IMR-90 (cell line): ENCODE measurements at regions not wholly inside any gene's neighbourhood (a gene's known extent, or its start where the extent isn't known, plus 50 kb on each side); places are given as distances from the start of the nearest gene placed in this dataset.

Experiments
- ATAC-seq: fragments of 200-7000 bp; cut with Tn5 transposase; 2 replicates; pipeline ENCODE4 v1.9.1; 2020; ENCODE audit warnings: low read depth, mild to moderate bottlenecking, moderate library complexity
- BruUV-seq: library from RNA; stranded (reverse); fragments of 400-500 nt; replicated peaks from 2 replicates; lab custom pipeline; 2021; lab: Mats Ljungman, UMichigan
- CTCF ChIA-PET: fragments of 300-600 bp; formaldehyde crosslinking; extraction: SDS; loops from one replicate; lab custom pipeline; 2021; ENCODE audit warnings: antibody characterized with exemption; lab: Yijun Ruan, JAX
- POLR2A ChIA-PET: fragments of 300-600 bp; sonication (Branson Sonifier 250); formaldehyde crosslinking; loops from one replicate; lab custom pipeline; 2022; ENCODE audit warnings: antibody characterized with exemption; ENCODE audit not compliant: unreplicated experiment; lab: Charles Lee
- DNase-seq: peaks from one replicate; pipeline ENCODE4 v3.0.0; 2013
- H2AFZ ChIP-seq: replicated peaks from 2 replicates; pipeline ENCODE3; 2013; ENCODE audit warnings: low read length, mild to moderate bottlenecking; ENCODE audit not compliant: poor library complexity
- H2AK5ac ChIP-seq: 2 replicates; pipeline ENCODE4 v1.6.1; 2013; ENCODE audit warnings: low read depth, low read length, inconsistent platforms
- H2AK9ac ChIP-seq: replicated peaks from 2 replicates; pipeline ENCODE3; 2013; ENCODE audit warnings: mild to moderate bottlenecking, low read depth, low read length, moderate library complexity; ENCODE audit not compliant: poor library complexity
- H2BK120ac ChIP-seq: 2 replicates; pipeline ENCODE4 v1.6.1; 2013; ENCODE audit warnings: low read depth, low read length, inconsistent platforms
- H2BK15ac ChIP-seq: 3 replicates; pipeline ENCODE4 v1.6.1; 2013; ENCODE audit warnings: low read depth, low read length, inconsistent platforms
- H2BK20ac ChIP-seq: 2 replicates; pipeline ENCODE4 v1.6.1; 2013; ENCODE audit warnings: low read depth, mild to moderate bottlenecking, inconsistent platforms, low read length, moderate library complexity
- H2BK5ac ChIP-seq: 2 replicates; pipeline ENCODE4 v1.6.1; 2013; ENCODE audit warnings: mild to moderate bottlenecking, low read depth, low read length, inconsistent platforms; ENCODE audit not compliant: poor library complexity, severe bottlenecking
- H3K14ac ChIP-seq: replicated peaks from 2 replicates; pipeline ENCODE4 v1.6.1; 2013; ENCODE audit warnings: low read depth, low read length, inconsistent platforms
- H3K18ac ChIP-seq: 2 replicates; pipeline ENCODE4 v1.6.1; 2013; ENCODE audit warnings: low read depth, low read length, control low read depth
- H3K23ac ChIP-seq: 2 replicates; pipeline ENCODE4 v1.6.1; 2013; ENCODE audit warnings: low read depth, low read length, inconsistent platforms
- H3K27ac ChIP-seq: 2 replicates; pipeline ENCODE4 v1.5.1; 2013; ENCODE audit warnings: mild to moderate bottlenecking, control low read depth, low read length; ENCODE audit not compliant: insufficient read depth
- H3K27me3 ChIP-seq: 2 replicates; pipeline ENCODE4 v1.6.1; 2013; ENCODE audit warnings: low read length; ENCODE audit not compliant: control insufficient read depth, insufficient read depth
- H3K36me3 ChIP-seq: 2 replicates; pipeline ENCODE4 v1.6.1; 2013; ENCODE audit warnings: low read length, mixed read lengths; ENCODE audit not compliant: control insufficient read depth, insufficient read depth
- H3K4ac ChIP-seq: 2 replicates; pipeline ENCODE4 v1.6.1; 2013; ENCODE audit warnings: low read depth, low read length, inconsistent platforms
- H3K4me1 ChIP-seq: 2 replicates; pipeline ENCODE4 v1.6.1; 2013; ENCODE audit warnings: low read length, mixed read lengths; ENCODE audit not compliant: control insufficient read depth, insufficient read depth
- H3K4me2 ChIP-seq: 2 replicates; pipeline ENCODE4 v1.6.1; 2013; ENCODE audit warnings: low read depth, mild to moderate bottlenecking, control low read depth, low read length, moderate library complexity
- H3K4me3 ChIP-seq: 2 replicates; pipeline ENCODE4 v1.5.1; 2013; ENCODE audit warnings: low read depth, mild to moderate bottlenecking, control low read depth, low read length, moderate library complexity; ENCODE audit not compliant: insufficient read depth
- H3K56ac ChIP-seq: 2 replicates; pipeline ENCODE4 v1.6.1; 2013; ENCODE audit warnings: low read length, inconsistent platforms; ENCODE audit not compliant: insufficient read depth; ENCODE audit errors: extremely low read depth
- H3K79me1 ChIP-seq, 2 experiments: 2 replicates each; pipeline ENCODE4 v1.6.1; 2013; ENCODE audit warnings: low read length in 2 of 2, inconsistent platforms in 1 of 2, low read depth in 1 of 2
- H3K9ac ChIP-seq: 2 replicates; pipeline ENCODE4 v1.6.1; 2013; ENCODE audit warnings: low read depth, low read length, control low read depth
- H3K9me1 ChIP-seq: 2 replicates; pipeline ENCODE4 v1.6.1; 2013; ENCODE audit warnings: low read length, inconsistent platforms; ENCODE audit not compliant: insufficient read depth
- H3K9me3 ChIP-seq: 2 replicates; pipeline ENCODE4 v1.6.1; 2013; ENCODE audit warnings: low read length; ENCODE audit not compliant: control insufficient read depth, insufficient read depth
- H4K20me1 ChIP-seq: 2 replicates; pipeline ENCODE4 v1.6.1; 2013; ENCODE audit warnings: low read length, inconsistent platforms; ENCODE audit not compliant: insufficient read depth
- H4K5ac ChIP-seq: 2 replicates; pipeline ENCODE4 v1.6.1; 2013; ENCODE audit warnings: mild to moderate bottlenecking, low read depth, low read length, control low read depth
- H4K8ac ChIP-seq, 2 experiments: 2 replicates each; pipeline ENCODE4 v1.6.1; 2013; ENCODE audit warnings: low read depth in 2 of 2, low read length in 2 of 2, control low read depth in 1 of 2, inconsistent platforms in 1 of 2
- H4K91ac ChIP-seq: 2 replicates; pipeline ENCODE4 v1.6.1; 2013; ENCODE audit warnings: low read depth, low read length, inconsistent platforms; ENCODE audit not compliant: insufficient read depth
- CHD1 ChIP-seq: IDR thresholded peaks from 2 replicates; pipeline ENCODE4 v1.6.1; 2012; ENCODE audit warnings: low read depth, low read length, improper control_type of control experiment
- WGBS, 2 experiments: methylation state at CpG; one replicate each; pipeline versions ENCODE4 v1.1.5 to v1.1.7; 2013; ENCODE audit warnings: missing lambda C conversion rate in 2 of 2; ENCODE audit not compliant: insufficient read length in 1 of 2; ENCODE audit errors: extremely low coverage in 2 of 2; 5-methylcytosine and 5-hydroxymethylcytosine counted together
- dilution Hi-C: fragments of 300-500 bp; cut with HindIII; formaldehyde crosslinking; loops from one replicate; pipeline ENCODE4 v1.14.3; 2018; ENCODE audit warnings: low sequenced_read_pairs; ENCODE audit not compliant: unreplicated experiment
- in situ Hi-C: fragments of 300-500 bp; cut with MboI; formaldehyde crosslinking; loops from 3 replicates; pipeline ENCODE4 v1.14.3; 2019; ENCODE audit warnings: low sequenced_read_pairs, inconsistent platforms, mixed read lengths
- intact Hi-C: fragments of 100-400 bp; cut with micrococcal nuclease; formaldehyde crosslinking; loops from 2 replicates; pipeline ENCODE4 v1.10.0; 2022

DNA sequence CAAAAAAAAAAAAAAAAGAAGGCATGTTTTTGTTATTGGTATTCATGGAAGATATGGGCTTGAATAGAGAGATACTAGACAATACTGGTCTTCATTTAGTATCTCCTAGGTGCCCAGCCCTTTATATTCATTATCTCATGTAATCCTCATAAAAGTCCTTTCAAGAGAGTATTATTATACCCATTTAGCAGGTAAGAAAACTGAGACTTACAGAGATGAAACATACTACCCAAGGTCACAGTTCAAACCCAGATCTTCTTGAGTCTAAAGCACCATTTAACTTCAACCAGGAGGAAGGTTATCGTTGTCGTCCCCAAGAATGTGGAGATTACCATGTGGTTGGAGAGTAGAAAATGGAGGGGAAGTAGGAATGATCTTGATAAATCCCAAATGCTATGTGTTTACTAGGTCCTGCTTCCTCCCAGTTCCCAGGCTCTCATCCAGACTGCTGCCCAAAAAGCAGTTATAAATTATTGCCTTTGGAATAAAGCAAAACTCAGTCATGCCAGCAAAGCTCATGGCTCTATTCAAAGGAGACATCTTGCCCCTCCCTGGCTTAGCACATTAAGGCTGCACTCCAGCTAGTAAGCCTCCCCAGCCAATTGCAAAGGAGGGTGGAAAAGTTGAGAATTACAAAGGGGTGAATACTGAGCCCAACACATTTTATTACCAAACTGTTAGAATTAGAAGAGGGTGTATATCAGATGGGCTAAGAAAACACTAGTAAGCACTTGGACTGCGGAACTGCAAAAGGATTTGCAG, 163.9 kb downstream of the PIK3R1 start:
- DNase-seq (no peak), ATAC-seq (no peak)
- Histone ChIP-seq H4K91ac (no peak overlapping the region), H3K9me3 (no peaks in the 10 kb centered on the region), H4K5ac (no peak overlapping the region), H3K79me1 (no peaks in the 10 kb centered on the region), H3K36me3 (no peaks in the 10 kb centered on the region), H2BK20ac (no peak overlapping the region), H4K20me1 (no peaks in the 10 kb centered on the region), H3K4me3 (no peak overlapping the region), H3K4me1 (no peaks in the 10 kb centered on the region), H4K8ac (no peak overlapping the region), H3K4ac (no peak overlapping the region), H2BK5ac (no peak overlapping the region), H3K4me2 (no peak overlapping the region), H3K9ac (no peak overlapping the region), H3K56ac (no peak overlapping the region), H3K14ac (no peak overlapping the region), H3K27ac (no peak overlapping the region), H2AFZ (no peak overlapping the region), H3K9me1 (no peaks in the 10 kb centered on the region), H3K27me3 (no peaks in the 10 kb centered on the region), H2AK5ac (no peak overlapping the region), H3K23ac (no peak overlapping the region), H3K18ac (no peak overlapping the region), H2BK120ac (no peak overlapping the region), H2BK15ac (no peak overlapping the region), H2AK9ac (no peak overlapping the region)
- no peak for TF ChIP-seq CHD1
- POLR2A ChIA-PET: no interaction called here
- in situ Hi-C loops: no loop called here
- intact Hi-C loops: loop anchor here (5.0 kb wide), 1 partner anchor 42 kb away; no protein-coding TSS in a partner anchor
- dilution Hi-C loops: no loop called here
- CTCF ChIA-PET: no interaction called here
- WGBS, 2 experiments: no CpG with 5 or more reads among the region's 3 CpGs
- BruUV-seq: no TSS peak
